Stimulated activated naive CD4-positive, alpha-beta T cell (primary cell): ENCODE measurements at regions not wholly inside any gene's neighbourhood (a gene's known extent, or its start where the extent isn't known, plus 50 kb on each side); places are given as distances from the start of the nearest gene placed in this dataset.

ENCODE experiments used
- DNase-seq, 6 experiments: peaks; one replicate each; lab custom pipeline; 2025; lab: John Stamatoyannopoulos, UW

GRCh38 chr11:76721755-76722677 is 51.5 kb upstream of the LRRC32 start:
- DNase-seq, result peak; percentile 19 to 63 (median 46)

- no peak for DNase-seq
Measured at GRCh38 chr11:76723142-76723541, 52.6 kb upstream of the LRRC32 start.

GRCh38 chr11:76723548-76723947 is 53.0 kb upstream of the LRRC32 start:
- no peak for DNase-seq

GRCh38 chr11:76724171-76724768 is 53.7 kb upstream of the LRRC32 start:
- no peak for DNase-seq

GRCh38 chr11:76728227-76728626 is 54.9 kb upstream of the TSKU start:
- no peak for DNase-seq

GRCh38 chr11:76728778-76729177 is 54.4 kb upstream of the TSKU start:
- DNase-seq, result no peak

- DNase-seq, result no peak
Measured at GRCh38 chr11:76729214-76729613, 53.9 kb upstream of the TSKU start.

- DNase-seq, result no peak
Measured at GRCh38 chr11:76730887-76731565, 52.1 kb upstream of the TSKU start.

GRCh38 chr11:76732643-76733042 is 50.5 kb upstream of the TSKU start:
- no peak for DNase-seq
